ENCODE measurements at regions not wholly inside any gene's neighbourhood (a gene's known extent, or its start where the extent isn't known, plus 50 kb on each side); places are given as distances from the start of the nearest gene placed in this dataset.

GRCh38 chr11:110873975-110874374 is 161.7 kb upstream of the ARHGAP20 start:
- Histone ChIP-seq H3K36me3 (ENCODE audit: insufficient read depth) (no peaks in the 10 kb centered on the region), H2AFZ (ENCODE audit: low read depth) (no peak overlapping the region), H3K27ac (no peak overlapping the region), H3K79me2 (ENCODE audit: insufficient read depth, low read depth) (no peaks in the 10 kb centered on the region), H3K4me3 (IDR thresholded peaks at IDR 0.05; ENCODE audit: insufficient read depth, low read depth, low read length) (no peak overlapping the region), H4K20me1 (ENCODE audit: insufficient read depth) (no peaks in the 10 kb centered on the region), H3K4me1 (ENCODE audit: low read depth, poor library complexity, severe bottlenecking) (no peaks in the 10 kb centered on the region), H3K4me2 (no peak overlapping the region), H3K27me3 (ENCODE audit: insufficient read depth, low read depth) (no peaks in the 10 kb centered on the region), H3K9ac (no peak overlapping the region)
- TF ChIP-seq CTCF (conservative IDR thresholded peaks at IDR 0.05; ENCODE audit: low read depth, low read length) = no peak

- Histone ChIP-seq H4K20me1 (ENCODE audit: insufficient read depth) (no peaks in the 10 kb centered on the region), H3K9ac (no peak overlapping the region), H3K27ac (no peak overlapping the region), H3K4me2 (no peak overlapping the region), H3K79me2 (ENCODE audit: insufficient read depth, low read depth) (no peaks in the 10 kb centered on the region), H2AFZ (ENCODE audit: low read depth) (no peak overlapping the region), H3K36me3 (ENCODE audit: insufficient read depth) (no peaks in the 10 kb centered on the region), H3K4me3 (IDR thresholded peaks at IDR 0.05; ENCODE audit: insufficient read depth, low read depth, low read length) (no peak overlapping the region), H3K27me3 (ENCODE audit: insufficient read depth, low read depth) (no peaks in the 10 kb centered on the region), H3K4me1 (ENCODE audit: low read depth, poor library complexity, severe bottlenecking) (no peaks in the 10 kb centered on the region)
- TF ChIP-seq CTCF (conservative IDR thresholded peaks at IDR 0.05; ENCODE audit: low read depth, low read length) = no peak
These were observed 158.7 kb upstream of the ARHGAP20 start for GRCh38 chr11:110870816-110871522.

GRCh38 chr11:110867951-110868350 is 155.7 kb upstream of the ARHGAP20 start:
- Histone ChIP-seq H3K9ac (no peak overlapping the region), H3K36me3 (ENCODE audit: insufficient read depth) (no peaks in the 10 kb centered on the region), H3K4me2 (no peak overlapping the region), H3K4me3 (IDR thresholded peaks at IDR 0.05; ENCODE audit: insufficient read depth, low read depth, low read length) (no peak overlapping the region), H3K79me2 (ENCODE audit: insufficient read depth, low read depth) (no peaks in the 10 kb centered on the region), H4K20me1 (ENCODE audit: insufficient read depth) (no peaks in the 10 kb centered on the region), H3K4me1 (ENCODE audit: low read depth, poor library complexity, severe bottlenecking) (no peaks in the 10 kb centered on the region), H2AFZ (ENCODE audit: low read depth) (no peak overlapping the region), H3K27ac (no peak overlapping the region), H3K27me3 (ENCODE audit: insufficient read depth, low read depth) (no peaks in the 10 kb centered on the region)
- no peak for TF ChIP-seq CTCF (conservative IDR thresholded peaks at IDR 0.05; ENCODE audit: low read depth, low read length)

GRCh38 chr11:110866081-110866480 is 153.8 kb upstream of the ARHGAP20 start:
- Histone ChIP-seq H2AFZ (ENCODE audit: low read depth) (no peak overlapping the region), H3K4me2 (no peak overlapping the region)

More at GRCh38 chr11:110866081-110866480, 153.8 kb upstream of the ARHGAP20 start:
- no peak overlapping the region for H3K27ac ChIP-seq
- H4K20me1 ChIP-seq (ENCODE audit: insufficient read depth) = no peaks in the 10 kb centered on the region
- no peak overlapping the region for H3K9ac ChIP-seq
- no peaks in the 10 kb centered on the region for H3K79me2 ChIP-seq (ENCODE audit: insufficient read depth, low read depth)
- H3K4me3 ChIP-seq (IDR thresholded peaks at IDR 0.05; ENCODE audit: insufficient read depth, low read depth, low read length) = no peak overlapping the region
- H3K4me1 ChIP-seq (ENCODE audit: low read depth, poor library complexity, severe bottlenecking) = no peaks in the 10 kb centered on the region
- H3K27me3 ChIP-seq (ENCODE audit: insufficient read depth, low read depth) = no peaks in the 10 kb centered on the region
- no peaks in the 10 kb centered on the region for H3K36me3 ChIP-seq (ENCODE audit: insufficient read depth)
- TF ChIP-seq CTCF (conservative IDR thresholded peaks at IDR 0.05; ENCODE audit: low read depth, low read length) = no peak
